Fibroblast of the aortic adventitia (primary cell): ENCODE measurements at regions not wholly inside any gene's neighbourhood (a gene's known extent, or its start where the extent isn't known, plus 50 kb on each side); places are given as distances from the start of the nearest gene placed in this dataset.

Experiments used
- DNase-seq: peaks from one replicate; pipeline ENCODE4 v3.0.0-alpha.2; 2010; ENCODE audit warnings: low read depth
- H3K4me3 ChIP-seq: 2 replicates; pipeline ENCODE4 v1.5.1; 2011; ENCODE audit warnings: low read depth, mild to moderate bottlenecking, control low read depth, low read length, moderate library complexity
- TF ChIP-seq, protein P1 (sequence below): IDR thresholded peaks from 2 replicates; pipeline ENCODE4 v1.5.1; 2011; ENCODE audit warnings: mild to moderate bottlenecking, low read length, control low read depth, inconsistent platforms; ENCODE audit not compliant: insufficient read depth

DNA sequence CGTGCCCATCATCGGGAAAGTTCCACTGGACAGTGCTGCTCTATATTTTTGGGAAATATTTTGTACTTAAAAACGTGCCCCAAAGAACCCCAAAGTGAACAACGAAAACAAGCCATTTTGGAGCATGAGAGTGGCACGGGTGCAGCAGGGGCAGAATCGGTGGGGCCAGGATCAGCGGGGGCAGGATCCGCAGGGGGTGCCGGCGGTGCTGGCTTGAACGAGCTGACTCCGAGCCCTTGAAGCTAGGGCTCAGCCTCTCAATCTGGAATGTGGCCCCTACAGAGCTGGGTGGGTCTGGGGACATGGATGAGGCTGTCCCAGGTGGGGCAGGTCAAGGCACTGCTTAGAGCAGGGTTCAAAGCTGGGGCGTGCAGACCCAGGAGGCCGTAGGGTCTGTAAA, 104.7 kb upstream of the COL5A1 start:
- H3K4me3 ChIP-seq, result no peak overlapping the region
- TF ChIP-seq, protein P1, sequence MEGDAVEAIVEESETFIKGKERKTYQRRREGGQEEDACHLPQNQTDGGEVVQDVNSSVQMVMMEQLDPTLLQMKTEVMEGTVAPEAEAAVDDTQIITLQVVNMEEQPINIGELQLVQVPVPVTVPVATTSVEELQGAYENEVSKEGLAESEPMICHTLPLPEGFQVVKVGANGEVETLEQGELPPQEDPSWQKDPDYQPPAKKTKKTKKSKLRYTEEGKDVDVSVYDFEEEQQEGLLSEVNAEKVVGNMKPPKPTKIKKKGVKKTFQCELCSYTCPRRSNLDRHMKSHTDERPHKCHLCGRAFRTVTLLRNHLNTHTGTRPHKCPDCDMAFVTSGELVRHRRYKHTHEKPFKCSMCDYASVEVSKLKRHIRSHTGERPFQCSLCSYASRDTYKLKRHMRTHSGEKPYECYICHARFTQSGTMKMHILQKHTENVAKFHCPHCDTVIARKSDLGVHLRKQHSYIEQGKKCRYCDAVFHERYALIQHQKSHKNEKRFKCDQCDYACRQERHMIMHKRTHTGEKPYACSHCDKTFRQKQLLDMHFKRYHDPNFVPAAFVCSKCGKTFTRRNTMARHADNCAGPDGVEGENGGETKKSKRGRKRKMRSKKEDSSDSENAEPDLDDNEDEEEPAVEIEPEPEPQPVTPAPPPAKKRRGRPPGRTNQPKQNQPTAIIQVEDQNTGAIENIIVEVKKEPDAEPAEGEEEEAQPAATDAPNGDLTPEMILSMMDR, result no peak
- no peak for DNase-seq

DNA sequence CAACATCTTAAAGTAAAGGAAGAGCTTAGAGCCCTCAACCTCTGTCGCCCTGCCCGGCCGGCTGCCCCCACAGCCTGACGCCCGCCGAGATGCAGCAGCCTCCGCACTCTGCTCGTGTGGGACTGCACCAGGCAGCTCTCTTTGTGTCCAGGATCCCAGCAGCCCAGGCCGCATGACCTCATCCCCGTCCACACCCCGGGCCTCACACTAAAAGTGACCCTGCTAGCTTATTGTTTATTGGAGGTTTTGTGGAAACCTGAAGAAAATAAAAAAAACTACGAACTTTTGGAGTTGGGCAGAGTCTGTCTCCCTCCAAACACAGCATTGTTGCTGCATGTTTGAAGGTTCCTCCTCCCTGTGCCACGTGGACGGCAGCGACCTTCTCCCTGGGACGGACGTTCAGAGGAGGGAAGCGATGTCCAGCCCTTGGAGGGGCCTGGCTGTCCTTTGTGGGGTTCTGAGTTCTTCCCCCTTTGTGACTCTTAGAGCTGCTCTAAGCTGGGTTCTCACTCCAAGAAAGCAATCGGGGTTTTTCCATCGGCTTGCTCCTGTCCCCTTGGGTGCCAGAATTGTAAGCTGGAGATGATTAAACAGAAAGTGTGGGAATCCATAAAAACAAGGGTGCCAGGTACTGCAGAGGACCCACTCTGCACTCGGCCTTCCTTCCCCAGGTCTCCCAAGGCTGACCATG, 103.5 kb upstream of the COL5A1 start:
- H3K4me3 ChIP-seq, result no peak overlapping the region
- TF ChIP-seq, protein P1, result no peak
- peak; percentile 58 for DNase-seq

DNA sequence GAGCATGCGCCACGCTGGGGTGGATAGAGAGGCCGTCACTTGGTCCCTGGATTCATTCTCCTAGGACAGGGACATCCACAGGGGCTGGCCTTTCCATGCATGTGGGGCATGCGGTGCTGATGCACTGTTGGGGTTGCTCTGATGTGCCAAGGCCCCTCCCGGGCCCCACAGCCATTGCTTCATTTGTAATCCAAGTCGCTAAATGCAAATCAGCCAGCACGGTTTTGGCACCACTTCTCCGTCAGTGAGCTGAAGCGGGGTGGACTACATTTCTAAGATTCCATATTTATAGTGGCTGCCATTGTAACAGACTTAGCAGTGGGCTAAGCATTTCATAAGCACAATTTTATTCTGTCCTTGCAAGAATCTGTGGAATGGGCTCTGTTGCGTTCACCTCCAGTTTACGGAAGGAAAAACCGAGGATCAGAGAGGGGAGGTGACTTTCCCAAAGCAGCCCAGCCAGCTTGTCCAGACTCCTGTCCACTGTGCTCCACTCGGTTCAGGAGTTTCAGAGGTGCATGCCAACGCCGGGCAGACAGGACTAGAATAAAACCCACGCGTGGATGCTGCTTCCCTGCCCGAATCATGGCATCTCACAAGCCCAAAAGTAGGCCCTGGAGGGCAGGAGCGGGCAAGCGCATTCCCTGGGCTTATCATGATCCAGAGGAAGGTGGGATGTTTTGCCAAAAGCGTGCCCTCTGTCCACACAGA, 102.6 kb upstream of the COL5A1 start:
- no peak overlapping the region for H3K4me3 ChIP-seq
- DNase-seq, result peak; percentile 56
- TF ChIP-seq, protein P1, result no peak

DNA sequence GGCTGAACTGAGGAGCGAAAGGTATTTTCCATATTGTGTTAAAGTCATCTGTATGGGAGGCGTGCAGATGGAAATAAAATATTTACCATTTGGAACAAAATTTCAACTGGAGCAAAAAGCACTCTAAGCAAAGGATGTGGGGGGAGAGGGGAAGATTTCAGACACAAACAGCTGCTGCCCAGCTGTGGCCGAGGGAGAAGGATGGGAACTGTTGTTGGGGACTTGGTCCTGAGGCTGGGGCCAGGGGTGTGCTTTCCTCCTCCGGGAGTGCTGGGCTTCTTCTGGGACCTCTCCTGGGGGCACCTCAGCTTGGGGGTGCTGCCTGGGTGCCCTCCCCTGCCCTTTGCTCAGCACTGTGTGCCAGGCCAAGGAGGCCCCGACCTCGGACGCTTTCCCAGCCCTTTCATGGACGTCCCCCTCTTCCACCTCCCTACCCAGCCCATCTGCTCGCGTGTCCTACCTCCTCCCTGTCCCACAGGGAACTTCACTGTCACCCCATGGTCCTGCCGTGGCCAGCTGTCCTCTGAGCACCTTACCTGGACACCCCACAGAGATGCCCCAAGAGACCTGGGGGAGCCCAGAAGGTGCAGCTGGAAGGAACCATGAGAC, 101.9 kb upstream of the COL5A1 start:
- no peak overlapping the region for H3K4me3 ChIP-seq
- DNase-seq, result no peak
- TF ChIP-seq, protein P1, result no peak

DNA sequence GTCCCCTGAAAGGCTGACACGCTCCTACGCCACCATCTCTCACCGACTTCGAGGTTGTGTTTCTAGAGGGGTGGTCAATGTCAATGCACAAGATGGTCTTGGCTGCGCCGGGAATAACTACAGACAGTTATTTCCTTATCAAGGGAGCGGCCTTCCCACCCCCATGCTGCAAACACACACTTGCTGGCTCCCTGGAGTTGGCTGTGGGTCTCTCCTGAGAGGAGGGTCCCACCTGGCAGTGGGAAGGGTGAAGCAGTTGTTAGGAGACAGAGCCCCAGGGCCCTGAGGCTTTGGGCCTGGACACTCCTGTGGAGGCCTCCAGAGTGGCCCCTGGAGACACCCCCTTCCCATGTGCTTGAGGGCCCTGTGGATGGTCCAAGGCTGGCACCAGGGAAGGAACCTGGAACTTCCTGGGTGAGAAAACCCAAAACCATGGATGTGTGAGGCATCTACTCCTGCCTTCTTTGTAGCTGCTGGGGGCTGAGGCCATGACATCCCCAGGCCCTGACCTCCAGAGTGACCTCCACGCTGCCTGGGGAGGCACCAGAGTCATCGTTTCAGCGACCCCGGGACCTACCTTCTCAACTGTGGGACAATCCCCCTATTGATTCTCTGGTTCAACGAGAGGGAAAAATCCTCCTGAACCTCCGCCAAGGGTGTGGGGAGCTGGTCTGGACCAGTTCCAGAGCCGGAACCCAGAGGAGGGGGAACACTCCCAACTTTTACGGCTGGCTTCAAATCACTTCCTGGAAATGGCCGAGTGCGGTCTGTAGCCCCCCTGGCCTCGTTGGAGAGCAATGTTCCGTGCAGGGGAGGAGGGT, 101.1 kb upstream of the COL5A1 start:
- DNase-seq, result no peak
- TF ChIP-seq, protein P1, result no peak
- no peak overlapping the region for H3K4me3 ChIP-seq

DNA sequence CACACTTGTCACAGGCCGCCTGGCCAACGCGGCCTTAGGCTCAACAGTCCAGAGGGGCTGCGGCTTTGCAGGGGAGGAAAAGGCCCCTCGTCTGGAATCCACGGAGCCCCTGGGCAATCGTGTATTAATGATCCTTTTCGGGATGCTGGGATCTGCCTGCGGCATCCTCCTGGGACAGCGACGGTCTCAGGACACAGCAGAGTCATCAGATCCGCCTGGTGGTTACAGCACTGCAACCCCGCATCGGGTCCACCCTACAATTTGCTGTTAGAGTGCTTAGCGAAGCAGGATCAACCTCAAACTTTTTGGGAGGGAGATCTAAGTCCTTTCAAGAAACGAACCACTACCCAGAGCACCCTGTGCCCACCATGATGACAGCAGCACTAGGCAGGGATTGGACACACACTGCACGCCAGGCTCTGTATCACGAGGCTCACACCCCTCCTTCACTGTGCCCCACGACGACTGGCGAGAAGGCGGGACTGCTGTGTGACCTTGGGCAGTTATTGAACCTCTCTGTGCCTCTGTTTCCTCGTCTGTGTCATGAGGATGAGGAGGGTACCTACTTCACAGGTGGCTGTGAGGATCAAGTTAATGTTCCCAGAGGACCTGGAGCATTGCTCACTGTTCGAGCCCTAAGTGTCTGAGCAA, 100.4 kb upstream of the COL5A1 start:
- DNase-seq, result no peak
- TF ChIP-seq, protein P1, result no peak
- H3K4me3 ChIP-seq, result no peak overlapping the region
